NCI-H187 (cell line): ENCODE measurements at regions not wholly inside any gene's neighbourhood (a gene's known extent, or its start where the extent isn't known, plus 50 kb on each side); places are given as distances from the start of the nearest gene placed in this dataset.
A peak's percentile ranks its signal among the peaks of the same experiment; 100 is the strongest.
"Not testable (repeated sequence)": the region's sequence is repeated elsewhere in the genome, so short reads cannot be mapped to it uniquely, and the experiment has no call there.

Experiments
- DNase-seq, 2 experiments: peaks; one replicate each; lab custom pipeline; 2025; lab: John Stamatoyannopoulos, UW

DNA sequence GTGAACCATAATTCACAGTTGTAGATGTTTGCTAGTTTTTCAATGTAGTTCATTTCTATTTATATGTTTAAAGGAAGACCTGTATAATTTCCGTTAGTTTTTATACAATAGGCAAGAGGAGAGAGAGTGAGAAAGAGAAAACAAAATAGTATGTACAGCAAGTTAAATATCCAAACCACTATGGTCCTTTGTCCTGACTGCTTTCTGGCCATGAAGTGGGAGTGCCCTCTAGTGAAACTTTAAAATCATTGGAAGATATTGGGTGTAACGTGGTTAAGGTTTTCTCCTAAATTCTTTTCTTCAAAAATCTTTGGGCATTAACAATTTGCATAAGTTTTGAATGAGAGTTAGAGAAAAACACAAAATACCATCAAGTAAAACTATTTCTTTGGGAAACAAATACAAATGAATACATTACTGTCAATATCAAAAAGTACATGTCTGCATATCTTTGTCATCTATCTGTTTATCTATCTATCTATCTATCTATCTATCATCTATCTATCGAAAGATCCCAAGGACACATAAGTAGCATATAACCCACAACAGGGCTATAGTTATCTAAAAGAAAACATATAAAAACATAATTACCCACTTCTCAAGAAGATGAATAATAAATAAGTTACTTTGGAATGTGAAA, 534.6 kb upstream of the ATP11B start:
- DNase-seq, result no peak

DNA sequence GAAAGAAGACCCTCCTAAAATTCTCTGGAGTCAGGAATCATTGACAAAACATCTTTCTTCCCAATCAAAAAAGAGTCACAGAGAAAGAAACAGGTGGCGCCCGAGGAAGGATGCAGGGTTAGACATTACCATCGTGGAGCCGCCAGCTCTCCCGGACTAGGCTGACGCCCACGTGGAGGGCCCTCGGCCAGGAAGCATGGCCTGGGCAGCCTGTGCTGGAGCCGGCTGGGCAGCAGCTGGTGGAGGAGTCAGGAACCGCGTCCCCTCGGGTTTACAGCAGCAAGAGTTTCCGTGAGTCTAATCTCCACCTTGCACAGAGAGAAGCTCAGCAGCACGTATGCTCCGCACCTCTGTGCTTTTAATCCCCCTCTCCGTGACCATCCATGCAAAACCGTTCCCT, 533.7 kb upstream of the ATP11B start:
- DNase-seq, result no peak

DNA sequence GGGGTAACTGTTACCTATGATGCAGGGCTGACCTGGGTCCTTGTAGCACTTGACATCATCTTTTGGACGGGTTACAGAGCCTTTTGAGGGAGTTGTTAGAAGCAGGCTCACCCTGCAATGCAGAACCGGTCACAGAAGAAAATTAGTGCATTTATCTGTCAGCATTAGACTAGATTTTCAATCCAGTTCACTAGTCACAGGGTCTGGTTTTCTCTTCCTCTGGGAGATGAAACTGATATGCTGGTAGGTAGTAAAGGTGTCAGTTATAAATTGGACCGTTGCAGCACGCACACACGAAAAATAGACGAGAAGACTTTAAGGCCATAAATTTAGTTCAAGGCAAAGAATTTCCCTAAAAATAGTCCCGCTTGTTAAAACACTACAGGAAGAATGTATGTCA, 532.3 kb upstream of the ATP11B start:
- no peak for DNase-seq

DNA sequence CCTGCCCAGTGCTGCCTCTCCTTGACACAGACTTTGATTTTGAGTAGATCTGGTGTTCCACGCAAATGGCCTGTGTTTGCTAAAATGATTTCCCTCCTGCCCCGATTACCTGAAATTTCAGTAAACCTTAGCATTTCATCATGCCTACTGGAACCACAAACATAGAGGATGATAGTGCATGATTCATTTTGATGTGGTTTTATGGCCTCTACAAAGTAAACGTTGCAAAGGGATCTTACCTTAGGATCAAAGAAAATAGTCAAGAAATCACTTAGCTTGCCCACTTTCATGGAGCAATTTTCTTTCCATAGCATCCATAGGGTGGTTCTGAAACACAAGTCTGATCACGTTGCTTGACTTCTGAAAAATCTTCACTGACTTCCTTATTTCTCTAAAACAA, 524.6 kb upstream of the ATP11B start:
- no peak for DNase-seq

DNA sequence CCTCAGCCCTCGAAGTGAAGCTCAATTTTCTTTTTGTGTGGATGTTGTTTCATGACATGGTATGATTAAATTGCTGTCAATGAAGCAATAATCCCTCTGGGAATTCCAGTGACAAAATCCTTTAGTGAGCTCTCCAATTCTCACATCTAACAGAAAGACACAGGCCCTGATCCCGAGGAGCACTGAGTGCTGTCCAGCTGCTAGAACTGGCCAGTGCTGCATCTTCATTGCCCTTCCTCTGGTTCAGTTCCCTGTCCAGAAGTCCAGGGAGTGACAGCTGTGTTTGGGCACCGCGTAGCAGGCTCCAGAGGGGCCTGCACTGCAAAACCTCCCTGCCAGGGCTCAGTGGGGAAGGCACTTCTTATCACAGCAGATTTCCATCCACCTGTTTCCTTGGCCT, 516.8 kb upstream of the ATP11B start:
- DNase-seq, result no peak

DNA sequence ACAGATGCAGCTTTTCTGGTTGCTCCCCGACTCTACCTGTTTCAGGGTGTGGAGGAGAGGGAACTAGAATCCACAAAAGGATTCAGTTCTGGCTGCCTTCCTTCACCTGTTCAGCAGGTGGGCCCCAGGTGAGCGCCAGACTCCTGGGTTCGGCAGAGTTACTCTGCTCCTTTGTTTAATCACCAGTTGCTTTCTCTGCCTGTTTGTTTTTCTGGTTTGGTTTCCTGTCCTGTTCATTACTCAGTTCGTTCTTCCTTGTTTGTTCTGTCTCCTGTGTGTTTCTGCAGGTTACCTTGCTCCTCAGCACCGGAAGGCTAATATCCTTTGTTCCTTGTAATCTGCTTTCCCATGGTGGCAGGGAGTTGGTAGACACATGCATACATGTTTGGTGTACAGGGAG, 508.5 kb upstream of the ATP11B start:
- DNase-seq, result peak; percentile 14 to 31

DNA sequence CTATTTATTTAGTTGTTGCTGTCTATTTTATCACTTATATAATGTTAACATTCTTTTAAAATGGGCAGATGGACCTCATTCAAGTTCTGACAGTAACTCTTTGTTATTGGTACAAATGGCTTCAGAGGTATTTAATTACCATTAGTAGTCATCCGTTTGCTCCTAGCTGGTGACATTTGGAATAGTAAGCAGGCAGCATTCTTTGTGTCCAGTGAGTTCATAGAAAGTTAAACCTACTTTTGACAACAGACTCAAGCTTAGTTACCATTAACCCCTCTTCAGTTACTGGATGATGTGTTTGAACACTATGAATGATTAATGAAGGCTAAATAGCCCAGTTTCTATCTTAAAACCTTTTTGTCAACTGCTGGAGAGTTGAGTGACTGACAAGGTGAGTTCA, 500.7 kb upstream of the ATP11B start:
- DNase-seq, result no peak

DNA sequence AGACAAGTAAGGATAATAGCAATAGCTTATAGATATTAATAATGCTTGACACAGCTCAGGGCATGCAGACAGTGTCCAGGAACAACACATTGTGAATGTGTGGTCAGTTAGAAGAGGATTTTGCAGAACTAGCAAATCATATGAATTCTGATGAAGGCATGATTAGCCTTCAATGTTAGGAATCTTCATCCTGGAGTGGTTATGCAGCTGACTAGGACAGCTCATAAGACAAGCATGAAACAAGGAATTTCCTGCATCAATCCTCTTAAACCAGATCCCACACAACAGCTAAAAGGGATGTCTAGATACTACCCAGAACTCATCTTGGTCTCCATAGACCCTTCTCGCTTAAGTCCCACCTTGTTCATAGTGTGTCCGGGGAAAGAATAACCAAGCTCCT, 499.0 kb upstream of the ATP11B start:
- DNase-seq, result no peak

DNA sequence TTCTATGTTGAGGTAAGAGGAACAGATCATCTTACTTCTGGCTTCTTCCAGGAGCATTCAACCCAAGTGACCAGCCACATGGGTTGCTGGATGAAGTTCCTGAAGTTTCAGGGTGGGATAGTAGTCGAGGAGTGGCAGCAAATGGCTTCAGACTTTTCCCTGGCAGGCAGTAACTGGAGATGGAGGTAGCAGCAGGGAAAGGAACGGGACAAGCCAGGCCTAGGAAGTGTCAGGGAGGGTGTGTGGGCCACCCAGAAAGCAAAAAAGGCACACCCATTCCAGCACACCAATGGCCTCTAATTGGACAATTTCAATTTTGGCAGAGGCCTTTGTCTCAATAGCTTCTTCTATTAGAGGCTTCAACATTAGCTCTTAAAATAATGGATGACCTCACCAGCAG, 498.6 kb upstream of the ATP11B start:
- DNase-seq, result no peak

DNA sequence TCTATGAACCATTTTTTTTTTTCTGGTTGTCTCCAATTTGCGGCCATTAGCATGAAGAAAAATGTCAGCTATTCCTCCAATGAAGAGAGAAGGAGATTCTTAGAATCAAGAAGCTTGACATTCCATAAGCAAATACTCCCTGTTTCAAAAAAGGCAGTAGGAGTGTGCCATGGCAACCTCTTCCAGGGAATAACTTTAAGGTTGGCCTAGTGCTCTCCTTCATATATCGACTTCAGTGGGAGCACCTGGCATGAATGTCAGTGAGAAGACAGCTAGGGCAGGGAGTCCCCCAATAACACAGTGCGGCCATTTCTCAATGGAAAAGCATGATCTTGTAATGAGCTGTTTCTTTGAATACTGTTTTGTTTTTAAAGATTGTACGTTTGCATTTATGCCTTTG, 493.0 kb upstream of the ATP11B start:
- no peak for DNase-seq

DNA sequence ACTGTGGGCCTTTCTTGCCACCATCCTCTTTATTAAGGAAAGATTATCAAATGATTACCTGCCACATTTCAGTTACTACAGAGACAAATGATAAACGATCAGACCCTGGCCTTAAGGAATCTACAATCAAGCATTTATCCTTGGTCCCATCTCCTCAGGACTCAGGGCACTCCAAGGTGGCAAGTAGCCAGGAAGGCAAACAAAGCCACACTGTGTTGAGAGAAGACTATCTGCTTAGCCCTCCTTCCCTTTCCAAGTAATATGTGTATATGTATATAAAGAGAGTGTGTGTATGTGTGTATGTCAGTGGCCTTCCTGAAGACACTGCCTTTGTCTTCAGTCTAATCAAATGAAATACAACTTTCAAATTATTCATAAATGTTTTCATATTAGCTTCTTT, 490.1 kb upstream of the ATP11B start:
- no peak for DNase-seq

DNA sequence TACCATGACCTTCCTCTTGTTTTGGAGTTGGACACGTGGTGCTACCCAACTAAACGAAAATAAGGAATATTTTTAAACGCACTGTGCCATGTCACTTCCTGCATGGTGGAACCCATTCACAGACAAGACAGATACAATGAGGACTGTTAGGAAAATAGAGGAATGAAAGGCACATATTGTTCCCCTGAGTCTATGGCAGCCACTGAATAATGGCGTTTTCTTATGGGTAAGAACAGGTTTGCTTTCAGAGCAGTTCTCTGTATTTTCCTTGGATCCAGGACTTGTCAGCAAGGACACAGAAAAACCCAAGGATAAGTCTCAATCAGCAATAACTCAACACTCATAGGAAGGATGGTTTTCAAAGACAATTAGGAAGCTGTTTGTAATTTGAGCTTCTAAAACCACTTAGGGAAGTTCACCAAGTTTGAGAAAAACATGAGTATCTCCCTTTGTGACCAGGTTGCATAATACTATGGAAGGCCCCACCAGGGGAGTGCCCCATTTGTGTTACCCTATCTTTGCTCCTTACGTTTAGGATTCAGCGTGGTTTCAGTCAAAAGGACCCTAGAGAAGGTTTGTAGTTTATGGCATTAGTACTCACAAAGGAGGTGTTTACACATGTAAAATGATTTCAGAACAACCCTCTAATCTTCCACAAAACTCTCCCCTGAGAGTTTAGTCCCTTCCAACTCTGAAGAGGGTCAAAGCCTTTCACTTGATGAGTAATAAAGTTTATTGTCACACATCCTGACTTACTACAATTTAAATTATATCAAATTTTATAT, 487.2 kb upstream of the ATP11B start:
- DNase-seq, result no peak

DNA sequence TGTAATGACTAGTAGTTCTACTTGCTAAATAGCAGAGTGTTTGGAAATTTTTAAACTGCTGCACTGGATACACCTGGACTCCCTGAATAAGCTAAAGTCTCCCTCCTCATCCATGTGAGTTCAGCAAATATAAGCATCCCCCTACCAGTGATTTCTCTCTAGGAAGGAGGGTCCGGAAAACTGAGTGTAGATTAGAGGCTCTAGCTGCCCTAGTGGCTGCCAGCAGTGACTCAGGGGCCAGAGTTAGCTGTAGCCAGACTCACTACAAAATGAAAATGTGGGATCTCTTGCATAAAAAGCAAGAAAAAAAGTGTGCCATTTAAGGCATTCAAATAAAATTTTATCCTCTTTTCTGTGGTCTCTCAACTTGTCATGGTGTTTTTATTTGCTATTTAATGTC, 485.0 kb upstream of the ATP11B start:
- no peak for DNase-seq

DNA sequence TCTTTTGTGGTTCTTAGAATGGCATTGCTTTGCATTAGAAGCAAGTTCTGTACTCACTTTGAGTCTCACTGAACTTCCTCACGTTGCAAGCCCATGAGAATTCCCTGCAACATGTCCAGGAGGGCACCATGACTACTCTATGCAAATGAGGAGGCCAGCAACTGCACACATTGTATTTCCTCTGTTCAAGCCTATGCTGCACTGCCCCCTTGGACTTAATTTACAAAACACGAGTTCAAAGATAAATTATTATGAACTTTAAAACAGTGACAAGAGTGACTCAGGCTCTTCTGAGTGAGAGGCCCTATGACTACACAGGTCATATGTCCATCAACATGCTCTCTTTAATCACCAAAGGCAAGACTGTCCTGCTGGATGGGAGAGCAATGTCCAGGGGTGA, 484.2 kb upstream of the ATP11B start:
- no peak for DNase-seq

DNA sequence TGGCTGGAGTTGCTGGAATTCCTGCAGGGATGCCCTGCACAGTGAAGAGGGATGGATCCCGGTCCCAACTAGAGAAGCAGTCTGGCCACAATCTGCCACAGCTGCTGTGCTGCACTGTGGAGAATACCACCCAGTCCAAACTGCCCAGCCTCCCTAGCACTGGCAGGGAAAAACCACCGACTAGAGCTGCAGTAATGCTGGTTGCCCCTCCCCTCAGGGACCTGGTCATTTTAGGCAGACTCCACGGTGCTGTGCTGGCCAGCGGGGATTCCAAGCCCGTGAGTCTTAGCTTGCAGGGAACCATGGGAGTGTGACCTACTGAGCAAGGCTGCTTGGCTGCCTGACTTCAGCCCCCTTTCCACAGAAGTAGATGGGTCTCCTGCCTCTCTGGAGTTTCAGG, 478.0 kb upstream of the ATP11B start:
- no peak for DNase-seq

DNA sequence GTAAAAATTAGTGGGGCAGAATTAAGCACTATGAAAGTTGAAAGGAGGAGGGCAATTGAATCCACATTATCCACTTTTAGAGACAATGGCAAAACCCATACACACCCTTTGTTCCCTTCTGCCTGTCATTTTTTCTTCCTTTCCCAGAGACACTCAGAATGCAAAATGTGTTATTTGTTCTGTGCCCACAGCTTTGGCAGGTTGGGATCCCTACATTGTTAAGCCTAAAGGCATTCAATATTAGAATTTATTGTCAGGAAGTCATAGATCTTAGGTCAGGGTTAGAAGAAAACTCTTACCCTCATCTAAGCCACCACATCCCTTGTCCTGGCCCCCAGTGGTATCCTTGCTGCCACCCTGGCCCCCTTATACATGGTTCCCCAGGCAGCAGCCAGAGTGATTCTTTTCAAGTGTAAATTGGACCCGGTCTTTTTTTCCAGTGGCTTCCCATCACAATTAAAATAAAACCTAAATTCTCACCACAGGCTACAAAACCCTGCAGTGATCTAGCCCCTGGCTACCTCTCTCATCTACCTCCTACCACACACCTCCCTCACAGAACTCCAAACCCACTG, 470.1 kb upstream of the ATP11B start:
- DNase-seq, result no peak

DNA sequence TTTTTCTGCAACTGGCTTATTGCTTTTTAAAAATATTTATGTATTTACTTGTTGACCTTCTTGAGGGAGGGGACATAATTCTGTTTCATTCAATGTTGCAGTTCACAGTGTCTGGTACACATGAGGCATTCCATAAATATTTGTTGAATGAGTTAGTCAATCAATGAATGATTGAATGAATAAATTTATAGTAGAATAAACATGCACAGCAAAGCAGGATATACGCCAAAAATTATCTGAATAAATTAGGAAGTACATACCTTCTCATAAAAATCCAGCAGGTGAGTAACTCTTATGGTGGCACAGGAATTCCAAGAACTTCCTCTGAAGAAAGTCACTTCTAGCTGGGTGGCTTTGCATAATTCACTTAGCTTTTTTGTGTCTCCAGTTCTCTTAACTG, 469.4 kb upstream of the ATP11B start:
- DNase-seq, result no peak

DNA sequence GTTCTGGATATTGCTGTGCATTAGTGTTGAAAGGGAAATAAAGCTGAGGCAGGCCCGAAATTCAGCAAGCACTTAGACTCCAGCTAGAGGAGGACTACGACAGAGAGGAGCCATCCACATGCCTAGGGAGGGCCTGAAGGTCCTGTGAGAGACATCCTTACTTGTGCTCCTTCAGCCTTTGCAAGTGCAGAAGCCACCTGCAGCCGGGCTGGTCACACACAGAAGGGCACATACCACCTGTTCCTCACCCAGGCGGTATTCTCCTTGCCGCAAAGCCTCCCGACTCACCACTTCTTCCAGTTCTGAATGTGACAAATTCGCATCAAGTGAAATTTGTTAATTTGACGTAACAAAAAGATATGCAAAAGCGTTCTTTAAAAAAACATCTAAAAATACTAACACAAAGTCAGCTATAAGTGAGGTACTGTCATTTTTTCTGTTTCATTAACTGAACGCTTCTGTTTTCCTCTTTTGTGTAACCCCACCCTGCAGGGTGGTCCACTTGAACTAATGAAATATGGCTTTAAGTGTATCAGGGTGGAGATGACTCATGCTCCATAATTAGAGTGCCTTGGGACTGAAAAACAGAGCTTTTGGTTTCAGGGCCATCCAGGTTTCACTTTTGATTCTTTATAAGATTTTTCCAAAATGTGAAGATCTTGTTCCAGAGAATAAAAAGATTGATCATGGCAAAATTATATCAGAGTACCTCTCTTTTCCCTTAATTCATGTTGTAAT, 467.9 kb upstream of the ATP11B start:
- no peak for DNase-seq

DNA sequence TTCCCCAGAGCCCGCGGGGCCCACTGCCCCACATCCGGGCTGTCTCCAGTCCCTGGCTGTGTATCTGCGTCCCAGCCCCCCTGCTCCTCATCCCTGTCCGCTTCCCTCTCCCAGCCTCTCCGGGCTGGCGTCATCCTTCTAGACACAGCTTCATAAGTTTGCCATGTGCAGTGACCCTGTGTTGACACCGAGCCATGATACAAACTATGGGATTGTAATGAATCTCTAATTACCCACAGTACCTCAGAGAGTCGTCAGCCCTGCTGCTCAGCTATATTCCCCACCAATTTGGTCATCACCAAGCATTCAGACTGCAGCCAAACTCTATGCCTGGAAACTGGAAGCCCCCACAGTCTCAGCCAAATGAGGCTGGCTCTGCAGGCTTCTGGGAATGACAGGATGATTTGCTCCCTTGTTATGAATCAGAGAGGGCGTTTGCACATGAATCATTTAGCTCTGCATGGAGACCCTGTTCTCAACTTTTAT, 466.1 kb upstream of the ATP11B start:
- DNase-seq, result no peak

DNA sequence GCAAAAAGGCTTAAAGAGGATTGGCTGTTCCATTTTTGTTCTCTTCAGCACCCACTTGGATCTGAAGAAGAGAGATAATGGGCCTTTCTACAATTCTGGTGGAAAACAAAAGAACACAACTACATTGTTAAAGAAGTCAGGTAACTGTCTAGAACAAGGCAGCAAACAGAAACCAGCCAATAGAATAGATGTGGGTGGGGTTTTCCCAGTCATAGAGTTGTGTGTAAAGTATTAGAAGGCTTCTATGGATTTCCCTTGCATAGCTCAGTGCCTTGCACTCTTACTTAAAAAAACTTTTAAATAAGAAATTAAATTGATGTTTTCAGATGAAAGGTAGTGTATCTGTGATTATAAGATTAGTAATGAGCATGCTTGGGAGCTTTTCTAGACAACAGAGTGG, 462.7 kb upstream of the ATP11B start:
- DNase-seq, result no peak

DNA sequence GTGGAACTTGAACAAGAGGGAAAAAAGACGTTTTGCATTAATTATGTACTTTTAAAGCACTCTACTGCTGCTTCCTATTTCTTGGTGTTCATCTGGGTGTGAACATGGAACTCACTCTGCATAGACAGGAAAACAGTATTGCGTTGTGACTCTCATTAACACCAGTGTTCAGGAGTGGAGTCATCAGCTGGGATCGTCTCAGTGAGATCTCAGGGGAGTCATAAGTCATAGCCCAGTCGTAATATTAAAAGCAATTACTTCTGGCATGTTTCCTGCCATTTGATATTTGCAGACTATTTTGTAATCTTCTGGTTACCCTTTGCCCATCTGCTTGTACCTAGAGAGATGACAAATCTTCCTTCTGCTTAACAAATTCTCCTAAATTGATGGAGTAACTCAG, 462.0 kb upstream of the ATP11B start:
- no peak for DNase-seq

DNA sequence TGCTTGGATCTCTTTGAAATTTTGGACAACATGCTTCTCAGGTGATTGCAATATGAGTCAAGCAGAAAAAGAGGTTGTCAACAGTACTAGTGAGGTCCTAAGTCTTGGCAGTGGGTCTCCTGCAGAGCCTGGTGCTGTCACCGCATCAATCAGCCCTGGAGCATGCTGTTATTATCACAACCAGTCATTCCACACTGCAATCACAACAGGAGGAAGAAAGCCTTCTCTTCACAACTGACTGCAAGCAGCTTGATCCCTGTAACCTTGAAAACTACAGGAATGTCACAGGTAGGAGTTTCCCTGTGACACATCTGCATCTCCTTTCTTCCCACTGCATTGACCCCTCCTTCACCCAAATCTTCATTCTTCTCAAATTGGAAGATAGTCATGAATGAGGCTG, 451.1 kb upstream of the ATP11B start:
- DNase-seq, result no peak

DNA sequence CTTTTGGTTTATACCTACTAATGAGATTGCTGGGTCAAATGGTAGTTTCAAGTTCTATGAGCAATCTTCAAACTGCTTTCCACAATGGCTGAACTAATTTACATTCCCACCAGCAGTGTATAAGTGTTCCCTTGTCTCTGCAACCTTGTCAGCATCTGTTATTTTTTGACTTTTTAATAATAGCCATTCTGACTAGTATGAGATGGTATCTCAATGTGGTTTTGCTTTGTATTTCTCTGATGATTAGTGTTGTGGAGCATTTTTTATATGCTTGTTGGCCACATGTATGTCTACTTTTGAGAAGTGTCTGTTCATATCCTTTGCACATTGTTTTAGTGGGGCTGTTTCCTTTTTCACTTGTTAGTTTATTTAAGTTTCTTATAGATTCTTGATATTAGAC, 449.3 kb upstream of the ATP11B start:
- DNase-seq, result not testable (repeated sequence)
